CD4-positive, alpha-beta T cell treated with Interleukin-12 subunit alpha and Interleukin-12 subunit beta, for 1 hour (primary cell): ENCODE measurements at regions not wholly inside any gene's neighbourhood (a gene's known extent, or its start where the extent isn't known, plus 50 kb on each side); places are given as distances from the start of the nearest gene placed in this dataset.

Experiments
- DNase-seq: peaks from one replicate; pipeline ENCODE4 v3.0.0-alpha.2; 2020

GRCh38 chr13:99027661-99028425 is 50.0 kb upstream of the DOCK9 start:
- no peak for DNase-seq

- peak; percentile 50 for DNase-seq
Measured at GRCh38 chr13:99028890-99029289, 51.0 kb upstream of the DOCK9 start.

- no peak for DNase-seq
Measured at GRCh38 chr13:99029576-99029975, 51.7 kb upstream of the DOCK9 start.

- DNase-seq, result no peak
Measured at GRCh38 chr13:99030326-99030725, 52.5 kb upstream of the DOCK9 start.

GRCh38 chr13:99031832-99032231 is 54.0 kb upstream of the DOCK9 start:
- DNase-seq, result no peak

- DNase-seq, result peak; percentile 32
Measured at GRCh38 chr13:99033814-99034213, 56.0 kb upstream of the DOCK9 start.

GRCh38 chr13:99034333-99035085 is 56.6 kb upstream of the DOCK9 start:
- DNase-seq, result no peak

GRCh38 chr13:99035715-99036114 is 57.9 kb upstream of the DOCK9 start:
- no peak for DNase-seq

- DNase-seq, result no peak
Measured at GRCh38 chr13:99037756-99038155, 59.9 kb upstream of the DOCK9 start.

GRCh38 chr13:99039718-99040280 is 61.9 kb upstream of the DOCK9 start:
- no peak for DNase-seq

GRCh38 chr13:99040536-99041131 is 62.8 kb upstream of the DOCK9 start:
- no peak for DNase-seq

GRCh38 chr13:99041337-99041736 is 63.5 kb upstream of the DOCK9 start:
- DNase-seq, result no peak

- DNase-seq, result no peak
Measured at GRCh38 chr13:99041788-99042187, 63.9 kb upstream of the DOCK9 start.

- DNase-seq, result no peak
Measured at GRCh38 chr13:99042521-99043250, 64.8 kb upstream of the DOCK9 start.

- DNase-seq, result no peak
Measured at GRCh38 chr13:99043831-99044231, 66.0 kb upstream of the DOCK9 start.

- no peak for DNase-seq
Measured at GRCh38 chr13:99044764-99045163, 66.9 kb upstream of the DOCK9 start.

GRCh38 chr13:99045396-99045795 is 67.5 kb upstream of the DOCK9 start:
- DNase-seq, result no peak

- no peak for DNase-seq
Measured at GRCh38 chr13:99046851-99047250, 69.0 kb upstream of the DOCK9 start.

- no peak for DNase-seq
Measured at GRCh38 chr13:99050983-99051488, 73.2 kb upstream of the DOCK9 start.

GRCh38 chr13:99051768-99052455 is 74.0 kb upstream of the DOCK9 start:
- peak; percentile 47 for DNase-seq

- DNase-seq, result no peak
Measured at GRCh38 chr13:99053636-99054233, 75.9 kb upstream of the DOCK9 start.

GRCh38 chr13:99055281-99055680 is 77.4 kb upstream of the DOCK9 start:
- no peak for DNase-seq
